Loucy (cell line): ENCODE measurements at regions not wholly inside any gene's neighbourhood (a gene's known extent, or its start where the extent isn't known, plus 50 kb on each side); places are given as distances from the start of the nearest gene placed in this dataset.

Source experiments
- H2AFZ ChIP-seq: fragments of 200-600 bp; sonication (generic); 2 replicates; pipeline ENCODE4 v1.6.0; 2016; ENCODE audit warnings: antibody characterized with exemption, mild to moderate bottlenecking, low read length, moderate library complexity
- H3F3A ChIP-seq: fragments of 200-600 bp; 2 replicates; pipeline ENCODE4 v1.6.0; 2016; ENCODE audit warnings: antibody characterized with exemption, low read depth, mild to moderate bottlenecking
- H3K27me3 ChIP-seq: fragments of 200-600 bp; sonication (generic); 2 replicates; pipeline ENCODE4 v1.6.1; 2014; ENCODE audit warnings: low read length, mild to moderate bottlenecking; ENCODE audit not compliant: insufficient read depth, poor library complexity, severe bottlenecking
- H3K36me3 ChIP-seq: fragments of 200-600 bp; sonication (generic); 2 replicates; pipeline ENCODE4 v1.6.1; 2016; ENCODE audit warnings: low read length; ENCODE audit not compliant: insufficient read depth
- H3K4me1 ChIP-seq: fragments of 200-600 bp; sonication (generic); 2 replicates; pipeline ENCODE4 v1.5.1; 2014; ENCODE audit warnings: low read length, mild to moderate bottlenecking; ENCODE audit not compliant: insufficient read depth, poor library complexity, severe bottlenecking
- H3K4me2 ChIP-seq: fragments of 200-600 bp; sonication (generic); 2 replicates; pipeline ENCODE4 v1.6.0; 2014; ENCODE audit warnings: antibody characterized with exemption, low read length, low read depth, mild to moderate bottlenecking; ENCODE audit not compliant: poor library complexity, severe bottlenecking
- H3K4me3 ChIP-seq: fragments of 200-600 bp; sonication (generic); 2 replicates; pipeline ENCODE4 v1.5.1; 2014; ENCODE audit warnings: low read length, mild to moderate bottlenecking, mixed read lengths; ENCODE audit not compliant: poor library complexity, severe bottlenecking
- H3K79me2 ChIP-seq: fragments of 200-600 bp; sonication (generic); 2 replicates; pipeline ENCODE4 v1.6.1; 2014; ENCODE audit warnings: low read length; ENCODE audit not compliant: insufficient read depth
- H3K9ac ChIP-seq: fragments of 200-600 bp; sonication (generic); 2 replicates; pipeline ENCODE4 v1.6.0; 2014; ENCODE audit warnings: mild to moderate bottlenecking, low read depth, low read length, moderate library complexity; ENCODE audit not compliant: poor library complexity, severe bottlenecking
- H3K9me2 ChIP-seq: fragments of 200-600 bp; sonication (generic); replicated peaks from 2 replicates; pipeline ENCODE4 v1.6.1; 2016; ENCODE audit warnings: low read depth, low read length, mixed read lengths
- H3K9me3 ChIP-seq: fragments of 200-600 bp; sonication (generic); 2 replicates; pipeline ENCODE4 v1.6.1; 2014; ENCODE audit warnings: mild to moderate bottlenecking, antibody characterized with exemption, low read length, low read depth; ENCODE audit not compliant: insufficient read depth
- H4K20me1 ChIP-seq: fragments of 200-600 bp; sonication (generic); 2 replicates; pipeline ENCODE4 v1.6.0; 2014; ENCODE audit warnings: antibody characterized with exemption, low read length, mild to moderate bottlenecking; ENCODE audit not compliant: insufficient read depth, poor library complexity, severe bottlenecking
- CTCF ChIP-seq: fragments of 200-600 bp; sonication (generic); conservative IDR thresholded peaks from 2 replicates; pipeline ENCODE4 v1.5.1; 2014; ENCODE audit warnings: mild to moderate bottlenecking, antibody characterized with exemption, low read length
- EZH2phosphoT487 ChIP-seq: fragments of 200-600 bp; IDR thresholded peaks from 2 replicates; pipeline ENCODE4 v1.6.1; 2018; ENCODE audit warnings: antibody characterized with exemption, mild to moderate bottlenecking, moderate library complexity, borderline replicate concordance

GRCh38 chr14:61129168-61129745 is 148.2 kb downstream of the SLC38A6 start:
- Histone ChIP-seq H3F3A (no peaks in the 10 kb centered on the region), H3K9me3 (no peaks in the 10 kb centered on the region), H3K9me2 (no peaks in the 10 kb centered on the region), H2AFZ (peak overlapping the region; percentile 91), H3K27me3 (no peaks in the 10 kb centered on the region), H3K9ac (peak overlapping the region; percentile 53), H3K4me2 (no peak overlapping the region), H3K79me2 (no peaks in the 10 kb centered on the region), H3K4me1 (peaks cover 32% of the 10 kb centered on the region), H3K36me3 (no peaks in the 10 kb centered on the region), H3K4me3 (no peak overlapping the region), H4K20me1 (no peaks in the 10 kb centered on the region)
- no peak for TF ChIP-seq CTCF
- no peak for TF ChIP-seq EZH2phosphoT487

- Histone ChIP-seq H2AFZ (peak overlapping the region; percentile 91), H3K4me2 (peak overlapping the region; percentile 33), H3K79me2 (no peaks in the 10 kb centered on the region), H4K20me1 (no peaks in the 10 kb centered on the region), H3K27me3 (no peaks in the 10 kb centered on the region), H3K9ac (peak overlapping the region; percentile 53), H3K9me3 (no peaks in the 10 kb centered on the region), H3K4me3 (no peak overlapping the region), H3K9me2 (no peaks in the 10 kb centered on the region), H3K4me1 (peaks cover 32% of the 10 kb centered on the region), H3K36me3 (no peaks in the 10 kb centered on the region), H3F3A (no peaks in the 10 kb centered on the region)
- TF ChIP-seq CTCF (no peak), EZH2phosphoT487 (no peak)
Observed at GRCh38 chr14:61128382-61129167, 147.5 kb downstream of the SLC38A6 start.

GRCh38 chr14:61126603-61127498 is 145.8 kb downstream of the SLC38A6 start:
- peak overlapping the region; percentile 3; the same call in 1 of the 2 replicates for H2AFZ ChIP-seq
- no peaks in the 10 kb centered on the region for H3K9me3 ChIP-seq
- no peaks in the 10 kb centered on the region for H3K27me3 ChIP-seq
- TF ChIP-seq CTCF (no peak), EZH2phosphoT487 (no peak)
- H3K4me3 ChIP-seq = no peak overlapping the region
- H3K9ac ChIP-seq = no peak overlapping the region
- peak overlapping the region; percentile 23 for H3K4me2 ChIP-seq
- peaks cover 32% of the 10 kb centered on the region for H3K4me1 ChIP-seq
- H4K20me1 ChIP-seq = no peaks in the 10 kb centered on the region
- no peaks in the 10 kb centered on the region for H3F3A ChIP-seq
- H3K9me2 ChIP-seq = no peaks in the 10 kb centered on the region
- no peaks in the 10 kb centered on the region for H3K36me3 ChIP-seq
- no peaks in the 10 kb centered on the region for H3K79me2 ChIP-seq
